HG03060 (cell line): ENCODE measurements at regions not wholly inside any gene's neighbourhood (a gene's known extent, or its start where the extent isn't known, plus 50 kb on each side); places are given as distances from the start of the nearest gene placed in this dataset.

Source experiments
- ATAC-seq: cut with Tn5 transposase; IDR thresholded peaks from one replicate; pipeline ENCODE4 v1.9.1; 2021; ENCODE audit warnings: low read depth, moderate number of reproducible peaks; ENCODE audit not compliant: unreplicated experiment

DNA sequence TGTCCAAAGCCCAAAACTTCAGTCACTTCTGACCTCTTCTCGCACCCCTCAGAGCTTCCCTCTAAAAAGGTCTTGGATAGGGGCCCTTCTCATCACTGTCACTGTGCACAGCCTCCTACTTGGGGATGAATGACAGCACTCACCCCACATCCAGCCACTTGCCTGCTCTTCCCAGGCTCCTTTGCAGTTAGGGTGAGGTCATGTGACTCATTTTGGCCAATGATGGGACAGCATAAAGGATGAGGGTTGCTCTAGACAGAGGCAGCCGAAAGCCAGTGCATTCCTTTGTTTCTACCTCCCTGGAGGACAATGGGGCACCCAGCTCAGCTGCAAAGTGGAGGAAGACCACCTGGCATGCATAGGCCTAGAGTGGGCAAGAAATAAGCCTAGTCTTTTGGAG lies 1413.3 kb downstream of the TBC1D22A start:
- ATAC-seq = no peak

DNA sequence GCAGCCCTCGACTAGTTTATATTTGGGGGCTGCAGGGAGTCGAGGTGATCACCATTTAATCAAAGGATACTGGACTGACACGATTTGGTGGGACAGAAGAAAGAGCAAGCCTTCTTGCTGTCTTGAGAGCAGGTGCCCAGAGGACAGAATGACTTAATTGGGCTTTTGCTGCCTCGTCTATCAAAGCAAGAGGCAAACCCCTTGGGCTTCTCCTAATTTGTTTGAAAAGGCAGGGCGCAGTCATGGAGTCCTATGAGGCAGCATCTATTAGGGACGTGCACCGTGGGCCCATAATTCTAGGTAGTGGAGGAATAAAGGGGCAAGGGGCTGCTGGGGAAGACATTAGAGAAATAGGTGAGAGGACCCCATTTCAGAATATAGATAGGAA lies 1411.3 kb downstream of the TBC1D22A start:
- no peak for ATAC-seq

DNA sequence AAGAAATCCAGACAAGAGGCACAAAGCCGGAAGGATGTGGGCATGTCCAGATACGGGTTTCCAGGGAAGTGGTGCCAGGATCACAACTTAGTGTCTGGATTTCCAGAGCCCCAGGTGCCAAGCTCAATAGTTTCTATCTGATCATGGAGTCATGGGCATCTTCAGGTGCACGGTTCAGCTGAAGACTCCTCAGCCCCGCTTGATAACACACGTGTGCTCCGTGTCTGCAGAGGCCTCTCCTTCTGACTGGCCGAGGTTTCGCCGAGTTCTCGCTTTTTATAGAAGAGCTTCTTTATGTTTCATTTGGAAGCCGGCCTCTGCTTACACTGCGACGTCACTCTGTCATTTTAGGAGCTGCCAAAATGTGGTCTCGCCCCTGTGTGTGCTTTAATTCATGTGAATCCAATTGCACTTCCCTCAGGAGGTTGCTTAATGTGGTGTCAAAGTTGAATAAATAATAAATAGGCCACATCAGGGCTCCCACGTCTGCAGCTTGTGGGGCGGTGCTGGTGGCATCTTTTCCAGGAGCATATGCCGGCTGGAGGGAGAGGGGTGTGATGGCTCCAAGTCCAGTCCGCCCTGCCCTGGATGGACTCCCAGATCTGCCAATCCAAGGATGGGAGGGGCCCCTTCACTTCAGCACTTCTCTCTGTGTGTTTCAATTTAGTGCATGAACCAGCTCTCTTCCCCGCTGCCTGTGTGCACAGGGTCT lies 1410.8 kb downstream of the TBC1D22A start:
- no peak for ATAC-seq

DNA sequence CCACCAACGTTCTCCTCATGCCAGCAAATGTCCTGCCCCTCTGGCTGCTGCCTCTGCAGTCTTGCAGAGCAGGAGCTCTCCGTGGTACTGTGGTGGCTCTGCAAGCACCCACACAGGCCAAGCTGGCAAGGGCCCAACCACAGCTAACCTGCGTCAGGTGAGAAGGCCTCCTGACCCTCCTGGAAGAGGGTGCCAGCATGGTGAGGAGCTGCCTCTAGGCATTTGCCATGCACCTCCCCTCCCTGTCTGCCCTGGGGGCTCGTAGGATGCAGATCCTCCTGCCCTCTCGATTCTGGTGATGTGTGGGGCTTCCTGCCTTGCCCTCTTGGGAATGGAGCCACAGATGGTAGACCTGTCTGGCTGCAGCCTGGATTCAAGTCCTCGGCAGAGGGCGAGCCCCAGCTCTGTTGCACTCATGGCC lies 1408.8 kb downstream of the TBC1D22A start:
- ATAC-seq = no peak

DNA sequence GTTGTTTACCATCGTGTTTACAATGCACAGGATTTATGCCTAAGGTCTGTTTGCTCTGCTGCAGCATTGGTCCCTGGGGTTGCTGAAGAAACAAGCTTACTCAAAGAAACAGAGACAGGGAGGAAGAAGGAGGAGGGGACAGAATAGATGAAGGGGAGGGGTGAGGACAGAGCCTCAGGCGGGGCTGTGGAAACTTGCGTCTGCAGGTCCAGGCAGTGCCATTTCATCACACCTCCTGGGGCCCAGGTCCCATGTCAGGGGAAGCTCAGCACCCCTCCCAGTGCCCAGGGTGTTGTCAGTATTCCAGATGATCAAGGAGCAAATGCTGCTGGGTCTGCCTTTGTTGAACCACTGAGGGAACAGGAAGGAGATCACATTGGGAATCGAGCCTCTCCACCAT lies 1406.8 kb downstream of the TBC1D22A start:
- ATAC-seq = no peak

DNA sequence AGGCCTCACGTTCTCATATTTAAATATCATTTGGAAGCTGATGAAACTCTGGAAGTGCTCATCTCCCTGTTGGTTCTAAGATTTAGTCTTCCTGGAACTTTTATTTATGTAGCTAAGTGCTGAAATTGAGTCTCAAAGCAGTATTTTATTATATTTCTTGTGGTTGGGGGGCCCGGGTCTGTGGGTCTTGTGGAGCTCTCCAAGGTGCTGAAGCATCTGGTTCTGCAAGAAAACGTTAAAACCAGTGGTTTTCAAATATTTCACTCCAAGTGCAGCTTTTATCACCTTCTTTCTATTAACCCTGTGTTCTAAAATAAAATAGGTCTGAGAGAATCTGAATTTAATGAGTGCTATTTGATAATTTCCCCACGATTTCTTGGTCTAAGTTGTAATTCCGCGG lies 1404.8 kb downstream of the TBC1D22A start:
- no peak for ATAC-seq

DNA sequence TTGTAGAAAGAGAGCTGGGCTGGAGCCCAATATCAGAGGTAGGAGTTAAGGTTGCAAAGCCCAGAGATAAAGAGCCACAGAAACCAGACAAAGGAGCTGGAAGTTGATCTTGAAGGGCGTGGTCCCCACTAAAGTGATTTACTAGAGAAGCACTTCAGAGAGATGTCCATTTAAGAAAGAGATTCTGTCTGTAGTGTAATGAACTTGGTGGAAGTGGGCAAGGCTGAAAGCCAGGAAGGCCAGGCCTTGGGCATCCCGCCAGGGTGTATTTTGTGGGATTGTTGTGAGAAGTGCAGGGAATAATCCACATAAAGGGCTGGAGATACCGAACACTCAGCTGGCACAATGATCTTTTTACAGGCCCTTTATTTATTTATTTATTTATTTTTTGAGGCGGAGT lies 1398.8 kb downstream of the TBC1D22A start:
- no peak for ATAC-seq

DNA sequence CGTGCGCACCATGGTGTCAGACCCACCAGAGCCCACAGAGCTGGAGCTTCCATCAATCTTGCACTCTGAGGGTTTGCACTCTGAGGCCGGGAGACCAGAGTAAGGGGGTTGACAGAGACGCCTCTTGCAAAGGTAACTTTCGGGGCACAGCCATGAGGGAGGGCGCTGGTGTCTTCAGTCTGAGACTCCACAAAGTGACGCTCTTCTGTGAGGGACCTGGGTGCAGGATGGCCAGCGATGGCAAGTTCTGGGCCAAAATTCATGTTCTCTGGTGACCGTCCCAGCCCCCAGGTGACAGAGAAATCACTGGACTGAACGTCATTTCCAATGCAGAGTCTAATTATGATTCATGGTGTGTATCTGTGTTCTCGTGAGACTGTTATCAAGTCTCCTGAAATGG lies 1395.2 kb downstream of the TBC1D22A start:
- no peak for ATAC-seq

DNA sequence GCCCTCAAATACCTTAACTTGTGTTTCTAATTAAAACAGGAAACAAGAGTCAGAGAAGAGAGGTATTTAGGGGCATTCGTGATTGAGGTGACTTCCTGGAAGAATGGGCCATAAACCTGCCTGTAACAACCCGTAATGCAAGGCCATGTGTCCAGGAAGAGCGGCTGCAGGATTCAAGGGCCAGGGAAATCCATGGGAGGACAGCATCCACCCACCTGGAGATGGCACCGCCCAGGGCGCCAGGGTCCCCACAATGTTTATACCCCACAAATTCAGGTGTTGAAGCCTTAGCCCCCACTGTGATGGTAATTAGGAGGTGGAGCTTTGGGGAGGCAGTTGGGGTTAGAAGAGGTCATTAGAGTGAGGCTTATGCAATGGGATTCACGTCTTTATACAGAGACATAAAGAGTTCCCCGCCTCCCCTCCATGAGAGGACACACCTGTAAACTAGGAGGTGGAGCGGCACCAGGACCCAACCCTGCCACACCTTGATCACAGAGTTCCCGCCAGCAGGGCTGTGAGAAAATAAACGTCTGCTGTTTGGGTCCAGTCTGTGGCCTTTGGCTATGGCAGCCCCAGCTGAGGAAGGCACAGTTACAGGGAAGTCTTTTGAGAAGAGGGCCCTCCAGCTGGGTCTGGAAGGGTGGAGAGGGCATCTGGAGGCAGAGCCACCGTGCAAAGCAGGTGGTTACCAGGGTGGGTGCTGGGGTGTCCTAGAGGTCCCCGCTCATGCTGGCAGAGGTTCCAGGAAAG lies 1394.3 kb downstream of the TBC1D22A start:
- no peak for ATAC-seq

DNA sequence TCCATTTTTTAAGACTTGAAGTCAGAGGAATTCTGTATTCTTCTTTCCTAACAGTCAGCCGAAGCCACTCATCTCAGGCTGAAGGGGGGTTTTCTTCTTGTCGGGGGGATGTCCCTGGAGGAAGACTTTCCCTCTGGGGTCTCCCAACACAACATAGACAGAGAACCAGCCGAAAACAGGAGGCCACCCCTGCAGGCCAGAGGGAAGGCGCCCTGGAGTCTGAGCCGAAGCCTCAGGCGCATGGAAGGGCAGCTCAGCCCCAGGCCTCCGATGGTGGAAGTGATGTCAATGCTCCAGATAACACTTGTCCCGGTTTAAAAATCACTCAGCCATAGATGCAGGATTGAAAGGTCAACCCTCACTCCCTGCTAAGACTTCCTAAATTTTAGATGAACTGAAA lies 1393.0 kb downstream of the TBC1D22A start:
- ATAC-seq = no peak

DNA sequence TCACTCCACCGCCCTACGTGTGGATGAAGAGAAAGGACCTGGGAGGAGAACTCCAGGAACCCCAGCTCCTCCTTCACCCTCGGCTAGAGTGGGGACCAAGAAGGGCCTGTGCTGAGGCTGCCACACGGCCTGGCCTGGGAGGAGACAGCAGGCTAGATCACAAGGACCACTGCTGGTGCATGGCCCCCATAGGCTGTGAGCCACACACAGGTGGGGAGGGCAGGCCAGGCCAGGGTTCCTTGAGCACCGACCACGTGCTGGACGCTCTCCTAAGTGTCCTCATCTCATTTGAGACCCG lies 1392.4 kb downstream of the TBC1D22A start:
- ATAC-seq = no peak

DNA sequence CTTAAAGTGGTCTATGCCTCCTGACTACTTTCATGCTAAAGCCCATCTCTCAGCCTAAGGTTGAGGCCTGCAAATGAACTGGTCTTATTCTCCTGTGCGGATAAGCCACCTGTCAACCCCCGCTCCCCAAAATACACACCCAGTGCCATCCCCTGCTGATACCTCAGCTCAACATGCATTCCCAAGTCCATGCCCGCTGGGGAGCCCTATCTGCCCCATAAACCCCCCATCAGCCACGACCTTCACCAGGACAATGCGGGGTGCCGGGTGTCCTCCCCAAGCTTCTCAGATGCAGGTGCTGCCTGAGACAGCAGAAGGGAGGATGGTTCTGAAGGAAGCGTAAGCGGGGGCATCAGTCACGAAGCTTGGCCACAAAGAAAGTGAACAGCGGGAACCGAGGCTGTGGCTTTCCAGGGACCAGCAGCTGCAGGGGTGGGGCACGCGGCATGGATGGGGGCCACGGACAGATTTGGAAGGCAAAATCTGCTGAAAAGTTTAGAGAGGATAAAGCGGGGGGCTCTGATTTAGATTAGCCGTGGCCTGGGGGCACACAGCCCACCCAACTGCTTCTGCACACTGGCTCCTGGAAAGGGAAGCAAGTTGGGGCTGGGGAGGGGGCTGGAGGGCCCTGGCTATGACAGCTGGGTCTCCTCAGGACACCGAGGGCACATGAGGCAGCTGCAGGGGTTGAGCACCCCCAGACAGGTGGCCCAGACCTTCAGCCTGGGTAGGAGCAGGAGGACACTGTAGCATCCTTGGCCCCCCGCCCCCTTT lies 1391.9 kb downstream of the TBC1D22A start:
- ATAC-seq = no peak

DNA sequence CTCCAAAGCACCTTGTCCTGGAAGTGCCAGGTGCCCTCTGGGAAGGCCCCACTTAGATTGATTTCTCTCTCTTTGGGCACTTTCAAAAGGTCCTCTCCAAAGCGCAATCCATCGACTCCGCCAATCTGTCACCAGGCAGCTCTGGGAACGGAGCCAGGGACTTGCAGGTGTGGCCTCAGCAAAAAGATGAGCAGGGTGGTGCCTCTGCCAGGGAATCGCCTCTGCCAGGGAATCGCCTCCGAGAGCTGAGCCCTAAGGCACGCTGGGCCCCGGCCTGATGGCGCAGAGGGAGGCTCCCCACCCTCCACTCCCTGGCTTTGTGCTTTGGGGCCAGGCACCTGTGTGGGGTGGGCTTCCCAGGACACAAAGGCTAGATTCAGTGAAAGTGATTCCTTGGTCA lies 1391.3 kb downstream of the TBC1D22A start:
- no peak for ATAC-seq

DNA sequence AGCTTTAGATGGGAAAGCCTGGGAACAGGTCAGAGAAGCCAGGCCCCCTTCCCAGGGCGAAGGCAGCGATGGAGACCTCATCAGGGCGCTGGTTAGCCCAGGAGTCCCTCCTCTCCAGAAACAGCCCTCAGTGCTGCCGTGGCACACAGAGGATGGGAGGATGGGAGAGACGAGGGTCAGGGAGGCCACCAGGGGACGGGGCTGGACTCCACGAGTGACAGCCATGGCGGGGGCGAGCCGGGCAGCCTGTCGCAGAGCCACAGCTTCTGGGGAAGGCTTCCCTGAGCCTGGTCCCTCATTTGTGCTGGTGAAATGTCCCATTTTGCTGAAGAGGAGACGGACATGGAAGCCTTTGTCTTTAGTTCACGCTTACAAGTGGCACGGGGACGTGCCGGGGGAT lies 1390.5 kb downstream of the TBC1D22A start:
- no peak for ATAC-seq

DNA sequence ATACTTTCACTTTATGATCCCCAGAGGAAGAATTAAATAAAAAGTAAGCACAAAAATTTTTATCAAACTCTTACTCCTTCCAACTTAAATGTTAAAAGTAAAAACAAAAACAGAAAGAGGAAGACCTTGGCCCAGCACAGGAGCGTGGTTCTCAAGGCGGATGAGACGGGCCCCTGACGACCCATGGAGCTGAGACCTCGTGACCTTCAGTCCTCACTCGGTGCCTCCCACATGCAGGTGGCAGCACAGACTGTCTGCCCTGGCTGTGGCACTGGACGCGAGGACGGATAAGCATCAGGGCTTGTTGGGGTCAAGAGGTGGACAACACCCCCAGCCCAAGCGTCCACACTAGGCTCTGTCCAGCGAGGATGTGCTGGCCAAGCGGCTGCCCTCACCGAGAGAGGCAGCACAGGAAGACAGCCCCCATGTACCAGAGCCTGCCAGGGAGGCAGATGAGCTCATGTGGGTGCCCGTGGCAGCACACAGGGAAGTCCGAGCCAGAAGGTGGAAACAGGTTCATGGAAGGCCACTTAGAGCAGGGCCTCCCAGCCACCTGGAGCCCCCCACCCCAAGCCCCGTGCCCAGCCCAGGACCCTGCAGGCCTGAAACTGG lies 1389.8 kb downstream of the TBC1D22A start:
- no peak for ATAC-seq

DNA sequence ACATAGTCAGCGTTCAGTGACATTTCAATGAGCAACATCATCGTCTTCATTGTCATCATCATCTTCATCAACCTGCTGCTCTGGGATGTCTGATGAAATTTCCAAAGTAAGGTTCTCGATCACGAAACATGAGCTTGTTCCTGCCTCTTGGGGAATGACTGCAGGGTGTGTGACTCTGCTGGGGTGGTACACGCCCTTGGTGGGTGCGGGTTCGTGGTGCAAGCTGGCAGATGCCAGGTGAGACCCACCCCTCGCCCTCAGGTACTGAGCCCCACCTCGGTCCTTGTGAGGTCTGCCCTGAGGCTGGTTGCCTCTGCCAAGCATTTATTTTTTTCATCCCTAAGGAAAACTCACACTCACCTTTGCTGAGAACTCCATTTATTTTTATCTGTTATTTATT lies 1389.2 kb downstream of the TBC1D22A start:
- no peak for ATAC-seq

DNA sequence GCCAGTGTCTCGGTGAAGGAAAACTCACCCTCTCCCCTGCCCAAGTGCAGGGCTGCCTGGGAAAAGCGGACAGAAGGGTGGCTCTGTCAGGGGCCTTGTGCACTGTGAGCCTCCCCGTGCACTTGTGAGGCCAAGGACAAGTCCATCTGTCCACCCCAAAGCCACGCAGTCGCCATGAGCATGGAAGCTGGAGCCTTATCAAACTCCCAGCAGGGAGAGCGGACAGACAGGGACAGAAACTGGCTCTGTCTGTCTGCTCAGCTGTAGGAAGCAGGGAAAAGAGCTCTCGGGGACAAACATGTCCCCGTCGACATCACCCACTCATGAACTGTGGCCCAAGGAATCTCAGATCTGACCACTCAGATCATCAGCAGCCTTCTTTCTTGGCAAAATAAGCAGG lies 1385.4 kb downstream of the TBC1D22A start:
- ATAC-seq = no peak

DNA sequence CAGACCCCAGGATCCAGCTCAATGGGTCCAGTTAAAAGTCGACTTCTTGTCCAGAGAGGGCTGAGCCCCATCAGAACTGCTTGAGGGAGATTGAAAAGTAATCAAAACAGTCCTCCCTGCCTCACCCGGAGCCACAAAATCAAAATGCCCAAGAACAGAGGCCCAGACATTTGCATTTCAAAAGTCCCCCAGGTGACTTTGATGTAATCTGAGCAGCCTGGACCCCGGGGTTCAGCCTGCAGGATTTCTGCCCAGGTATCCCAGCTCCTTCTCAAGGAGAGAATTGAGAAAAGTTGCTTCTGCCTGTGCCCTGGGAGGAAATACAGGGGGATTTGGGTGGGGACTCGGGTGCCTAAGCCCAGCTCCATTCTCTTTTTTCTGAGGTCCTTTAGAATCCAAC lies 1385.0 kb downstream of the TBC1D22A start:
- ATAC-seq = no peak

DNA sequence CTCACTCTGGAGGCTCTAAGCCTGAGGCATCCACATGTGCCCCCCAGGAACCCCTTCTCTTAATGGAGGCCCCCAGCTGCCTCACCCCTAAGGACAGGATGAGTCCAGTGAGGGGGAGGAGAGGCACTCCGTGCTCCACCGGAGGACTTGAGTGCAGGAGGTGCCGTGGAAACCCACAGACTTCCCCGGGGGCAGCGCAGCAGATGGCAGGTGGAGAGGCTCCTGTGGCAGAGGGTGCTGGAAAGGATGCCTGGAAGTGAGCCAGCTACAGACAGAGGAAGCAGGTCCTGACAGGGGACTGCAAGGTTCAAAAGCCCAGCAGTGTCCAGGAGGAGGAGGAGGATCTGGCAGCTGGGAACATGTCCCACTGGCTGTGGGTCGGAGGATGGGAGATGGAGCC lies 1384.0 kb downstream of the TBC1D22A start:
- ATAC-seq = no peak

DNA sequence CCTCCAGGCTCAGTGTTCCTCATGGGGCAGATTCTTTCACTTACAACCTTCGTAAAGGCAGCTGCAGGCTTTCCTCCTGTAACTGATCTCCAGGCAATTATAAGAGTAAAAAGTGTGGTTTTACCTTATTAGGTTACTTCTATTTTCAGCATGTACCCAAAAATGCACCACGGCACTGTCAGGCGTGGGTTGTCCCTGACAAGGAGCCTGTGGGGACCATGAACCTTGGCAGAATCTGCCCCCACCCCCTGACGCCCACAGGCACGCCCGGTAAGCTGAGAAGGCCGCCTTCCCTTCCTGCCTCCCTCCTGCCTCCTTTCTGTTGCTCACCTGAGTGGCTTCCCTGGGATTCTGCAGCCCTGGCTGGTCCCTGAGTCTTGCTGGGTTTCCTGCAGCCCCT lies 1383.3 kb downstream of the TBC1D22A start:
- ATAC-seq = no peak

DNA sequence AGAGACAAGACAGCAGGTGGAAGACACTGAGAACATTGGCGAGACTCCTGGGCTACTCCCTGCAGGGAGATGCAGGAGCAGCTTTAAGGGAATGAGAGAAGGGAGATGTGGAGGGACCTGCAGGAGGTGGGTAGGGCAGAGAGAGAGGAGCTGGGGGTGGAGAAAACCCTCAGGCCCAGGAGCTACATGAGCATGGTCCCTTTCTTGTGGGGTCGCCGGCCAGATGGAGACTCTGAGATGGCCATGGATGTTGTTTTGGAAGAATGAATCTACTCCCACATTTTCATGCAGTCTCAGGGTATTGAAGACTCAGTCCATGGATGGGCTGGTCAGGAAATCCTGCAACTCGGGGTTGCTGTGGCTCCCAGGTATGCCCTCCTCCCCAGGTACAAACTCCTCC lies 1381.9 kb downstream of the TBC1D22A start:
- no peak for ATAC-seq
